Fibroblast of villous mesenchyme (primary cell): ENCODE measurements at regions not wholly inside any gene's neighbourhood (a gene's known extent, or its start where the extent isn't known, plus 50 kb on each side); places are given as distances from the start of the nearest gene placed in this dataset.

Experiments
- DNase-seq: peaks from one replicate; pipeline ENCODE4 v3.0.0-alpha.2; 2010; ENCODE audit warnings: low read depth
- H3K4me3 ChIP-seq: 2 replicates; pipeline ENCODE4 v1.5.1; 2011; ENCODE audit warnings: low read depth, mild to moderate bottlenecking, low read length
- TF ChIP-seq, protein P1 (sequence below): IDR thresholded peaks from 2 replicates; pipeline ENCODE4 v1.5.1; 2012; ENCODE audit warnings: low read depth, mild to moderate bottlenecking, low read length; ENCODE audit not compliant: insufficient read depth

DNA sequence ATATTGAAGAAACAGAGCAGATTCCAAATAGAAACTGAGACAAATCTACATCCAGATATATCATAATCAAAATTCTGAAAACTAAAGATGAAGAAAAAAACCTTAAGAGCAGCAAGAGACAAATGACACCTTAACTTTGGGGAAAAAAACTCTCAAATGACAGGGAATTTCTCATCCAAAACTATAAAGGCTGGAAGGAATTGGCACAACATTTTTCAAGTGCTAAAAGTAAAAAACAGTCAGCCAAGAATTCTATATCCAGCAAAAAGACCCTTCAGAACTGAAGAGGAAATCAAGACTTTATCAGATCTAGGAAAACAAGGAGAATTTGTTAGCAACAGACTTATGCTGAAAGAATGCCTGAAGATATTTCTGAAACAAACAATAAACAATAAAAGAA, 90.3 kb upstream of the RASSF8 start:
- H3K4me3 ChIP-seq, result no peak overlapping the region
- TF ChIP-seq, protein P1, sequence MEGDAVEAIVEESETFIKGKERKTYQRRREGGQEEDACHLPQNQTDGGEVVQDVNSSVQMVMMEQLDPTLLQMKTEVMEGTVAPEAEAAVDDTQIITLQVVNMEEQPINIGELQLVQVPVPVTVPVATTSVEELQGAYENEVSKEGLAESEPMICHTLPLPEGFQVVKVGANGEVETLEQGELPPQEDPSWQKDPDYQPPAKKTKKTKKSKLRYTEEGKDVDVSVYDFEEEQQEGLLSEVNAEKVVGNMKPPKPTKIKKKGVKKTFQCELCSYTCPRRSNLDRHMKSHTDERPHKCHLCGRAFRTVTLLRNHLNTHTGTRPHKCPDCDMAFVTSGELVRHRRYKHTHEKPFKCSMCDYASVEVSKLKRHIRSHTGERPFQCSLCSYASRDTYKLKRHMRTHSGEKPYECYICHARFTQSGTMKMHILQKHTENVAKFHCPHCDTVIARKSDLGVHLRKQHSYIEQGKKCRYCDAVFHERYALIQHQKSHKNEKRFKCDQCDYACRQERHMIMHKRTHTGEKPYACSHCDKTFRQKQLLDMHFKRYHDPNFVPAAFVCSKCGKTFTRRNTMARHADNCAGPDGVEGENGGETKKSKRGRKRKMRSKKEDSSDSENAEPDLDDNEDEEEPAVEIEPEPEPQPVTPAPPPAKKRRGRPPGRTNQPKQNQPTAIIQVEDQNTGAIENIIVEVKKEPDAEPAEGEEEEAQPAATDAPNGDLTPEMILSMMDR, result no peak
- DNase-seq, result no peak

DNA sequence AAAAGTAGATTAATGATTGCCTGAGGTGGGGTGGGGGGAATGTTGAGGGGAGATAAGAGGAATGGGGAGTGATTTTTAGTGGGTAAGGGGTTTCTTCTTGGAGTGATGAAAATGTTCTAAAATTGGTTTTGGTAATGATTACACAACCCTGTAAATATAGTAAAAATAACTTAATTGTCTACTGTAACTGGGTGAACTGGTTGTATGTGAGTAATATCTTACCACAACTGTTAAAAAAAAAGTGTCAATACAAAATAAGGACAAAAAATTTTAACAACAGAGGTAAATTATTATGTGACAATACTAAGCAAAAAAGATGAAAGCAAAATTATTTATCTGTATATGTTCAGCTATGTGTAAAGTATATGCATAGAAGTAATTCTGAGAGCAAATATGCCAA, 86.3 kb upstream of the RASSF8 start:
- H3K4me3 ChIP-seq, result no peak overlapping the region
- TF ChIP-seq, protein P1, result no peak
- DNase-seq, result no peak

DNA sequence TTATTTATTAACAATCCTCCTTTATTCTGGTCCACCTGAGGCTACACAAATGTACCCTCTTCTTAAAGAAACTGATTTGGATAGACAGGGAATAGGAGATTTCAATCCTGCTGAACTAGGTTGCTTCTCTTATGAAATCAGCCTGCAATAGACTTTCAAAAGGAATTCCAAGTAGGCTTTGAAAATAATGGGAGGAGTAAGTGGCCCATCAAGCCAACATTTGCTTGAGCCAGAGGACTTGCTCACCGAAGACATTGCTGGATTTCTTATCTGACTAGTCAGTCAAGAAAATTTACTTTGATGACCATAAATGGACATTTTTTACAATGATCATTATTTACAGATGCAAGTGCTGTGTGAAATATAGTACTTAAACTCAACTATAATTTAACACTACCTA, 82.8 kb upstream of the RASSF8 start:
- TF ChIP-seq, protein P1, result no peak
- no peak overlapping the region for H3K4me3 ChIP-seq
- no peak for DNase-seq

DNA sequence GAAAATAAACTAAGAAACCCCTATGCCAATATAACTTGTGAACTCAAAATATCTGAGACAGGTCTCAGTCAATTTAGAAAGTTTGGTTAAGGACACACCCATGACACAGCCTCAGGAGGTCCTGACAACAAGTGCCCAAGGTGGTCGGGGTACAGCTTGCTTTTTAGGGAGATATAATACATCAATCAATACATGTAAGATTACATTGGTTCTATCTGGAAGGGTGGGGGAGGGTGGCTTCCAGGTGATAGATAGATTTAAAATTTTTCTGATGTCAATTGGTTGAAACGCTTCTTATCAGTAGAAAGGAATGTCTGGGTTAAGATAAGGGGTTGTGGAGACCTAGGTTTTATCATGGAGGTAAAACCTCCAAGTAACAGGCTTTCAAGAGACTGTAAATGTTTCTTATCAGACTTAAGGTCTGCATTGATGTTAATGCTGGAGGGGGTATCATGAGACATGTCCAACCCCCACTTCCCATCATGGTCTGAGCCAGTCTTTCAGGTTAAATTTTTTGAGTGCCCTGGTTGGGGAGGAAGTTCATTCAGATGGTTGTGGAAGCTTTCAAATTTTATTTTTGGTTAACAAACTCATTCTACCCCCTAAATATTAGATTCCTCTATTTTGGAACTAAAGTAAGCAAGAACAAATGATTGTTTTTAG, 82.0 kb upstream of the RASSF8 start:
- TF ChIP-seq, protein P1, result no peak
- no peak overlapping the region for H3K4me3 ChIP-seq
- DNase-seq, result no peak

DNA sequence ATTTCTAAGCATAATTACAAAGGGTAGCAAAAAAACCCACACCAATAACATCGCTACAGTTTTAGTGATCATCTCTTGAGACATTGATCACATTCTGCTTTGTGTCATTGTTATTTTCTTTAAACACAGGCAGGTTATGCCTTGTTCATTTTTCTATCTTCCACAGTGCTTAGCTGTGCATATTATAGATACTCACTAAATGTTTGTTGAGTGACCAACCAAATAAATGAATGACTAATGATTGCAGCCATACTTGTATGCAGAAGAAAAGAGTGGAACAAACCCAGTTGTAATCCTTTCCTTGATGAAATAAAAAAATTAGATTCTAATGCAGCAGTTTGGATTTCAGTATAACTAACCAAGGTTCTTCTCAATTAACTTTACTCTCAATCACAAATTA, 81.0 kb upstream of the RASSF8 start:
- TF ChIP-seq, protein P1, result no peak
- H3K4me3 ChIP-seq, result no peak overlapping the region
- no peak for DNase-seq

DNA sequence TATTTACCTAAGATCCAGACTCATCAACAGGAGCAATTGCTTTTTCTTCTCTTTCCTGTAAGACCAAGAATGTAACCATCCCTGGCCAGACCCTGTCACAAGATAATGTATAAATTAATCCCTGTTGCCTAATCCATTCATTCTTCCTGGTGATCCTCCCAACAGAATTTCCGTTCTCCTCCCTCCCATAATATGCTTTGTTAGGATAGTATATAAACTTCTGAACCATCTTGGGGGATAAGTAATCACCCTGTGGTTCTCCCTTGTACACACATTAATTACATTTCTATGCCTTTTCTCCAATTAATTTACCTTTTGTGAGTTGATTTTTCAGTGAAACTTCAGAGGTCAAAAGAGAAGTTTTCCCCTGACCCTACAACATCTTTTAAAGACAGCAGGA, 76.2 kb upstream of the RASSF8 start:
- no peak overlapping the region for H3K4me3 ChIP-seq
- no peak for DNase-seq
- TF ChIP-seq, protein P1, result no peak
